NT2/D1 (cell line): ENCODE measurements at regions not wholly inside any gene's neighbourhood (a gene's known extent, or its start where the extent isn't known, plus 50 kb on each side); places are given as distances from the start of the nearest gene placed in this dataset.

ENCODE experiments used
- DNase-seq: peaks from one replicate; pipeline ENCODE4 v3.0.0-alpha.2; 2011; ENCODE audit warnings: low read depth, low spot score
- H3K27me3 ChIP-seq: 2 replicates; pipeline ENCODE4 v1.6.0; 2011; ENCODE audit warnings: mild to moderate bottlenecking; ENCODE audit not compliant: insufficient read length, insufficient read depth
- H3K36me3 ChIP-seq: 2 replicates; pipeline ENCODE4 v1.6.1; 2011; ENCODE audit warnings: mild to moderate bottlenecking, low read length, mixed read lengths; ENCODE audit not compliant: insufficient read depth, insufficient read length
- H3K4me1 ChIP-seq: 2 replicates; pipeline ENCODE4 v1.5.1; 2011; ENCODE audit not compliant: insufficient read depth, insufficient read length
- H3K4me3 ChIP-seq: 2 replicates; pipeline ENCODE4 v1.5.1; 2011; ENCODE audit warnings: low read depth; ENCODE audit not compliant: insufficient read length
- H3K9ac ChIP-seq: 2 replicates; pipeline ENCODE4 v1.6.0; 2011; ENCODE audit warnings: low read depth; ENCODE audit not compliant: insufficient read length
- H3K9me3 ChIP-seq: 2 replicates; pipeline ENCODE4 v1.5.1; 2011; ENCODE audit warnings: mild to moderate bottlenecking, low read length; ENCODE audit not compliant: insufficient read depth
- SUZ12 ChIP-seq: IDR thresholded peaks from 2 replicates; pipeline ENCODE4 v1.6.1; 2011; ENCODE audit not compliant: insufficient read length, insufficient read depth; ENCODE audit errors: extremely low read depth
- YY1 ChIP-seq: IDR thresholded peaks from 2 replicates; pipeline ENCODE4 v1.6.1; 2011; ENCODE audit not compliant: insufficient read length, insufficient read depth
- ZNF274 ChIP-seq: IDR thresholded peaks from 2 replicates; pipeline ENCODE4 v1.6.1; 2011; ENCODE audit warnings: mild to moderate bottlenecking, low read depth, low read length

GRCh38 chr11:33615751-33616150 lies 84.9 kb downstream of the C11orf91 start:
- Histone ChIP-seq H3K9ac (no peak overlapping the region), H3K4me1 (peaks cover 2% of the 10 kb centered on the region), H3K4me3 (no peak overlapping the region), H3K36me3 (no peaks in the 10 kb centered on the region), H3K27me3 (no peaks in the 10 kb centered on the region), H3K9me3 (no peaks in the 10 kb centered on the region)
- TF ChIP-seq ZNF274 (no peak), SUZ12 (no peak), YY1 (no peak)
- no peak for DNase-seq

- H3K36me3 ChIP-seq = no peaks in the 10 kb centered on the region
- no peaks in the 10 kb centered on the region for H3K9me3 ChIP-seq
- no peak for DNase-seq
- H3K9ac ChIP-seq = no peak overlapping the region
- H3K27me3 ChIP-seq = no peaks in the 10 kb centered on the region
- peaks cover 2% of the 10 kb centered on the region for H3K4me1 ChIP-seq
- H3K4me3 ChIP-seq = no peak overlapping the region
- TF ChIP-seq ZNF274 = no peak
- TF ChIP-seq SUZ12 = no peak
- TF ChIP-seq YY1 = no peak
Observed at GRCh38 chr11:33613404-33613803, 87.2 kb downstream of the C11orf91 start.

DNA sequence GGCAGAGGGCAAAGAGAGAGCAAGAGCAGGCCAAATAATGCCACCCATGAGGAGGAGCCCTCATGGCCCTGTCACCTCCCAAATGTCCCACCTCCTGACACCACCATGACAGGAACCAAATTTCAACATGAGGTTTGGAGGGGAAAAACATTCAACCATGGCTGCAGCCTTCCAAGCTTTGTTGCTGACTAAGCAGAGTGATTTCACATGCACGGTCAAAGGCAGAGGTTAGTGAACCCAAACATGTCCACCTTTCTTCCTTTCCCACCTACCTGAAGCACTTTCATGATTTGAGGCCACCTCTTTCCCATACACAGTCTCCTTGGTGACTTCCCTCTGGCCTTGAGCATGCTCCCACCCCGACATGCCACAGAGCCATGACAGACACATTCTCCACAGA lies 89.7 kb downstream of the C11orf91 start:
- Histone ChIP-seq H3K27me3 (no peaks in the 10 kb centered on the region), H3K36me3 (no peaks in the 10 kb centered on the region), H3K9ac (no peak overlapping the region), H3K4me3 (no peak overlapping the region), H3K4me1 (peaks cover 2% of the 10 kb centered on the region), H3K9me3 (no peaks in the 10 kb centered on the region)
- DNase-seq = no peak
- TF ChIP-seq SUZ12 = no peak
- TF ChIP-seq YY1 = no peak
- no peak for TF ChIP-seq ZNF274

GRCh38 chr11:33608386-33608785 lies 92.2 kb downstream of the C11orf91 start:
- no peak for TF ChIP-seq SUZ12
- no peak for TF ChIP-seq YY1
- no peak for TF ChIP-seq ZNF274
- H3K4me3 ChIP-seq = no peak overlapping the region
- no peaks in the 10 kb centered on the region for H3K27me3 ChIP-seq
- H3K9me3 ChIP-seq = no peaks in the 10 kb centered on the region
- H3K4me1 ChIP-seq = no peaks in the 10 kb centered on the region
- no peak overlapping the region for H3K9ac ChIP-seq
- DNase-seq = no peak
- no peaks in the 10 kb centered on the region for H3K36me3 ChIP-seq

- DNase-seq = no peak
- H3K9ac ChIP-seq = no peak overlapping the region
Observed at GRCh38 chr11:33606762-33607161, 93.9 kb downstream of the C11orf91 start.

DNA sequence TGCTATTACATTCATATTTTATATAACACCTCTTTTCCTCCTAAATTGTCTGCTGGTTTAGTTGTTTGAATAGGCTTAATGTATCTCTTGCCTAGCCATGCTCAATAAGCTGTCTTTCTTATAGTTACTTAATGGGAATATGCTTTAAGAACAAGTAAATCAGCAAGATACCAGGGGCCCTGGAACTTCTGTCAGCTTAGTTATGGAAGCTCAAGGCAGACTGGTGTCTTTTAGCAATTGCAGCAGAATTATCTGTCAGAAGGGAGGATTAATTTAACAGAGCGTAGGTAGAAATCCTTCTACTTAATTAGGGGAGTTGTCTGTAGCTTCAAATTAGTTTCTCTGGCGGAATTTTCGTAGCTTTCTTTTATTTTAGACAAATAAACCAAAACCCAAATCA lies 94.9 kb downstream of the C11orf91 start:
- no peak for DNase-seq
- H3K4me3 ChIP-seq = no peak overlapping the region
- no peak overlapping the region for H3K9ac ChIP-seq
- H3K36me3 ChIP-seq = no peaks in the 10 kb centered on the region
- no peaks in the 10 kb centered on the region for H3K27me3 ChIP-seq
- no peak for TF ChIP-seq YY1
- TF ChIP-seq ZNF274 = no peak
- no peak for TF ChIP-seq SUZ12
- no peaks in the 10 kb centered on the region for H3K4me1 ChIP-seq
- H3K9me3 ChIP-seq = no peaks in the 10 kb centered on the region

More at GRCh38 chr11:33606762-33607161, 93.9 kb downstream of the C11orf91 start:
- Histone ChIP-seq H3K27me3 (no peaks in the 10 kb centered on the region), H3K36me3 (no peaks in the 10 kb centered on the region), H3K4me3 (no peak overlapping the region), H3K4me1 (no peaks in the 10 kb centered on the region), H3K9me3 (no peaks in the 10 kb centered on the region)
- TF ChIP-seq YY1 (no peak), ZNF274 (no peak), SUZ12 (no peak)

- Histone ChIP-seq H3K4me3 (no peak overlapping the region), H3K27me3 (no peaks in the 10 kb centered on the region), H3K9me3 (peaks cover 10% of the 10 kb centered on the region; the same call in 1 of the 2 replicates), H3K36me3 (no peaks in the 10 kb centered on the region), H3K9ac (no peak overlapping the region), H3K4me1 (no peaks in the 10 kb centered on the region)
- TF ChIP-seq ZNF274 (no peak), YY1 (no peak), SUZ12 (no peak)
- DNase-seq = no peak
Observed at GRCh38 chr11:33598426-33599069, 102.1 kb downstream of the C11orf91 start.
